ENCODE measurements at regions not wholly inside any gene's neighbourhood (a gene's known extent, or its start where the extent isn't known, plus 50 kb on each side); places are given as distances from the start of the nearest gene placed in this dataset.
A peak's percentile ranks its signal among the peaks of the same experiment; 100 is the strongest.

DNA sequence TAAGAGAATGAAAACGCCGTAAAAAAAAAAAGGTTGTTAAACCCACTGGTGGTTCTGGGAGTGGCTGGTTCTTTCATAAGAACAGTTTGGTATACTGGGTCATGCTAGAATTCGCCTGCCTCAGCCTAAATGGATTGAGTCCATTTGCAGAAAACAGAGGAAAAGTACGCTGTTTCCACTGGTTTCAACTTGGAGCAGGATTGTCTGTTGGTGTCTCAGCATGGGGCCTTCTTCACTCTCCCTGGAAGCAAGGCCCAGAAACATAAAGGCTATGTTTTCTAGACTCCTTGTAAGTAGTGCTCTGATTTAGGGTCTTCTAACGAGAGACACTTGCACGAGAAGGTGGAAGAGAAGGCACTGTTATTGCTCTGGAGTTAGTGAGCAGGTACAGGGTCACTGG, 116.9 kb upstream of the MTAP start:
- TF ChIP-seq POLR2A (IDR thresholded peaks at IDR 0.05): no peak
- TF ChIP-seq, protein P1, sequence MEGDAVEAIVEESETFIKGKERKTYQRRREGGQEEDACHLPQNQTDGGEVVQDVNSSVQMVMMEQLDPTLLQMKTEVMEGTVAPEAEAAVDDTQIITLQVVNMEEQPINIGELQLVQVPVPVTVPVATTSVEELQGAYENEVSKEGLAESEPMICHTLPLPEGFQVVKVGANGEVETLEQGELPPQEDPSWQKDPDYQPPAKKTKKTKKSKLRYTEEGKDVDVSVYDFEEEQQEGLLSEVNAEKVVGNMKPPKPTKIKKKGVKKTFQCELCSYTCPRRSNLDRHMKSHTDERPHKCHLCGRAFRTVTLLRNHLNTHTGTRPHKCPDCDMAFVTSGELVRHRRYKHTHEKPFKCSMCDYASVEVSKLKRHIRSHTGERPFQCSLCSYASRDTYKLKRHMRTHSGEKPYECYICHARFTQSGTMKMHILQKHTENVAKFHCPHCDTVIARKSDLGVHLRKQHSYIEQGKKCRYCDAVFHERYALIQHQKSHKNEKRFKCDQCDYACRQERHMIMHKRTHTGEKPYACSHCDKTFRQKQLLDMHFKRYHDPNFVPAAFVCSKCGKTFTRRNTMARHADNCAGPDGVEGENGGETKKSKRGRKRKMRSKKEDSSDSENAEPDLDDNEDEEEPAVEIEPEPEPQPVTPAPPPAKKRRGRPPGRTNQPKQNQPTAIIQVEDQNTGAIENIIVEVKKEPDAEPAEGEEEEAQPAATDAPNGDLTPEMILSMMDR (IDR thresholded peaks at IDR 0.05): no peak

DNA sequence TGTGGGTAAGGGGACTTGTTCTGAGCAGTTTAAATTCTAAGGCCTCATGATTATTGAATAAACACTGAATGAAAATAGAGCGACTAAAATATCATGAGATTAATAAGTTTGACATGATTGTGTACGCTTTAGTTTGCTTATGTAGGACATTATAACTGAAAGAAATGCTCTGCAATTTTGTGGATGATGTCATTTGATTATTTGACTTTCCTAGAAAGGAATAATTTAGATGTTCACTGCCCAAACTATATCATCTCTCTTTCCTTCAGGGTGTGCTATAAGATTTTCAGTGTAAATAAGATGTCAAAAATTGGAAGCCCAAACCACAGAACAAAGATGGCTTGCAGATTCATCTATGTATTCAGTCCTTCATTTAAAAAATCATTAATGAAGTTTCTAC, 115.7 kb upstream of the MTAP start:
- no peaks in the 10 kb centered on the region for H3K27me3 ChIP-seq
- H3K27ac ChIP-seq: no peak overlapping the region
- DNase-seq: no peak
- no peaks in the 10 kb centered on the region for H3K9me3 ChIP-seq
- peaks cover 0 to 4% (median 0%) of the 10 kb centered on the region in 4 donors for H3K4me1 ChIP-seq
- H3K36me3 ChIP-seq: no peaks in the 10 kb centered on the region
- TF ChIP-seq, protein P1 (IDR thresholded peaks at IDR 0.05): no peak
- TF ChIP-seq POLR2A (IDR thresholded peaks at IDR 0.05): no peak
- H3K4me3 ChIP-seq: no peak overlapping the region

More for the DNA sequence above, 116.9 kb upstream of the MTAP start:
- Histone ChIP-seq H3K36me3 (no peaks in the 10 kb centered on the region), H3K27ac (no peak overlapping the region), H3K4me1 (peaks cover 0 to 4% (median 0%) of the 10 kb centered on the region in 4 donors), H3K9me3 (no peaks in the 10 kb centered on the region), H3K27me3 (no peaks in the 10 kb centered on the region), H3K4me3 (no peak overlapping the region)
- no peak for DNase-seq

DNA sequence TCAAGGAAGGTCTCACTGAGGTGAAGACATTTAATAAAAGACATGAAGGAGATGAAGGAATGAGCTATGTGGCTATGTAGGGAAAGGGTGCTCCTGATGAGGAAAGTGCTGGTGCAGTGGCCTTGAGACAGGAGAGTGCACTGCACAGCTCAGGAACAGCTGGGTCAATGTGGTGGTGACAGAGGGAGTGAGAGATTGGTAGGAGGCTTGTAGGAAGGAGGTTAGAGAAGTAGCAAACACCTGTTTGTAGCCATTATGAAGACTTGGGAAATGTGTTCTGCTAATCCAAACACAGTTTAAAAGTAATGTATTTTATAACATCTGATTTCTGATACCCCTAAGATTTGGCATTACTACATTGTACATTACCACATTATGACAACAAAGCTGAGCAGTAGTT, 115.1 kb upstream of the MTAP start:
- H3K4me3 ChIP-seq: no peak overlapping the region
- peaks cover 0 to 4% (median 0%) of the 10 kb centered on the region in 4 donors for H3K4me1 ChIP-seq
- no peaks in the 10 kb centered on the region for H3K27me3 ChIP-seq
- no peak overlapping the region for H3K27ac ChIP-seq
- no peak for DNase-seq
- TF ChIP-seq, protein P1 (IDR thresholded peaks at IDR 0.05): no peak
- no peak for TF ChIP-seq POLR2A (IDR thresholded peaks at IDR 0.05)
- no peaks in the 10 kb centered on the region for H3K36me3 ChIP-seq
- no peaks in the 10 kb centered on the region for H3K9me3 ChIP-seq

DNA sequence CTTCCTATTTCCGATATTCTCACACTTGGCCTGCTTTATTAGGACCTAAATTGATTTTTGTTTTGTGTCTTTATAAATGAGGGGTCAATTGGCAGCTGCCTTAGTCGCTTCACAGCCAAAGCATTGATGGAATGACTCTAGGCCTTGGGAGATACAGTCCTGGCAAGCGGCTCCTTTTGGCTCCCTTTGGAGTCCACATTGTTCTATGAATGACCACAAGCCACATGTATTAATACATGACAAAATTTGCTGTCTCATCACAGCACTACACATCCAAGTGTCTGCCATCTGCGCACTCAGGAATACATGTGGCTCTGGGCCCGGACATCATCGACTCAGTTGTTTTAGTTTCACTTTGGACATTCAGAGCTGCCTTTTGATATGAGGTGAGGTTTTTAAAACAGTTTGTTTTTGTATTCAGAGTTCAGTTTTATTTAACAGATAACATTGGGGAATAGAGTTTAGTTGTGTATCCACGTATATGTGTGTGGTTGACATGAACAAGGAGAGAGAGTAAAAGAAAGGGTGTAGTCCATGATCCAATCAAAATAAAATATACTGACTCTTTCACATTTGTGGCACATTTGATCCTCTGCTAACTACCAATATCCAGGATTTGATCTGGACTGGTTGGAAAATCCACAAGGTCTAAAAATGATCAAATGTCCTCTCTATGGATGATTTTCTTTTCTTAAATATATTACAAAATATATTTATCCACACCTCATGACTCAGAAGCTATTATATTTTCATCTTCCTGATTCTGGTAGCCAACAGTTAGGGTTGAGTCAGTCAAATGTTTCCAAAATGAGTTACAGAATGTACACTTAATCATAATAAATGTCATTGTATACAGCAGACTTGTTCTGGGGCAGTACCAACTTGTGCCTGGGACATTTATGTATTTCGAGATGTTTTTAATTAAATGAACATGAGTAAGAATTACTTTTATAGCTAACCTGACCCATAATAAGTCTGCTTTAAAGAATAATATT, 114.0 kb upstream of the MTAP start:
- Histone ChIP-seq H3K4me3 (no peak overlapping the region), H3K4me1 (peaks cover 0 to 4% (median 0%) of the 10 kb centered on the region in 4 donors), H3K27me3 (no peaks in the 10 kb centered on the region), H3K27ac (no peak overlapping the region), H3K9me3 (no peaks in the 10 kb centered on the region), H3K36me3 (no peaks in the 10 kb centered on the region)
- TF ChIP-seq, protein P1 (IDR thresholded peaks at IDR 0.05): no peak
- no peak for TF ChIP-seq POLR2A (IDR thresholded peaks at IDR 0.05)
- DNase-seq: peak in 1 of 3 donors; percentile 16

DNA sequence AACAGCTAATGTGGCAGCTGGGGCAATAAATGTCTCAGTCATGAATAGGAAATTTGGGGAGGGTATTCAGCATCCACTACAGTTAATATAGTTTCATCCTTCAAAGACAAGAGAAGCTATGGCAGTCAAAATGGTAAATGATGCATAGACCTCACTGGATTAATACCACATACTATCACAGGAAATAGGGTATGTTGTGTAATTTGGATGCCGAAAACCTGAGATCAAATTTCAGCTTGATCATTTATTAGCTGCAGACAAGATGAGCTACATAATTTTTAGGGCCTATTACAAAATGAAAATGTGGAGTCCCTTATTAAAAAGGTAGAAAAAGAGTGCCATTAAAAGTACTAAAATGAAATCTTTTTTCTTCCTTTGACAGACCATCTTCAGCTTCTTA, 112.6 kb upstream of the MTAP start:
- Histone ChIP-seq H3K4me3 (no peak overlapping the region), H3K27me3 (no peaks in the 10 kb centered on the region), H3K9me3 (no peaks in the 10 kb centered on the region), H3K27ac (no peak overlapping the region), H3K4me1 (peaks cover 0 to under 1% (median 0%) of the 10 kb centered on the region in 4 donors), H3K36me3 (no peaks in the 10 kb centered on the region)
- no peak for DNase-seq
- TF ChIP-seq, protein P1 (IDR thresholded peaks at IDR 0.05): no peak
- TF ChIP-seq POLR2A (IDR thresholded peaks at IDR 0.05): no peak
